ENCODE measurements at regions not wholly inside any gene's neighbourhood (a gene's known extent, or its start where the extent isn't known, plus 50 kb on each side); places are given as distances from the start of the nearest gene placed in this dataset.

DNA sequence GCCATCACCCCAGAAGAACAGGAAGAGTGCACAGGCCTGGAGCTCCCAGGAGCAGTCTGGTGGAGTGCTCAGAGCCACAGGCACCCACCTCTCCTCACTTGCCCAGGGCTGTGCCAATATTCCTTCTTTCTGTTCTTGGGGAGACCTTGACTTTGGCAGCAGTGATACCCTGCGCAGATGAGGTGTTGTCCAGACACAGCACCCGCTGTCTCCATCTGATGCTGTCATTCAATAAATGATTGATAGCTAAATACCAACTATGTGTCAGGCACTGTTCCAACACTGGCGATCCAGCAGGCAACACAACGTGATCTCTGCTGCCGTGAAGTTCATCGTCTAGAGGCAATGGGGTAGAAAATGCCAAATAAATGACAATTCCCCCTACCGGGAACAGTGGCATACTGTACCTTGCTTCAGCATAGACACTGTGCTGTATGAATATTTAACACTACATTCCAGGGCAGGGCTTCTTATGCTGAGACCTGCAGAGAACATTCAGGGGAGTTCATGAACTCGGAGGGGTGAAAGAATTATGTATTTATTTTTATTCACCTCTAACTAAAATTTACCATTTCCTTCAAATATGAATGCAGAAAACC, 320.5 kb upstream of the NCKAP5 start:
- no peaks in the 10 kb centered on the region for H3K79me2 ChIP-seq (ENCODE audit: control insufficient read depth, insufficient read depth, low read length)
- in situ Hi-C loops (cut with MboI), result loop anchor here (25.0 kb wide), 1 partner anchor 524 kb away; no protein-coding TSS in a partner anchor

DNA sequence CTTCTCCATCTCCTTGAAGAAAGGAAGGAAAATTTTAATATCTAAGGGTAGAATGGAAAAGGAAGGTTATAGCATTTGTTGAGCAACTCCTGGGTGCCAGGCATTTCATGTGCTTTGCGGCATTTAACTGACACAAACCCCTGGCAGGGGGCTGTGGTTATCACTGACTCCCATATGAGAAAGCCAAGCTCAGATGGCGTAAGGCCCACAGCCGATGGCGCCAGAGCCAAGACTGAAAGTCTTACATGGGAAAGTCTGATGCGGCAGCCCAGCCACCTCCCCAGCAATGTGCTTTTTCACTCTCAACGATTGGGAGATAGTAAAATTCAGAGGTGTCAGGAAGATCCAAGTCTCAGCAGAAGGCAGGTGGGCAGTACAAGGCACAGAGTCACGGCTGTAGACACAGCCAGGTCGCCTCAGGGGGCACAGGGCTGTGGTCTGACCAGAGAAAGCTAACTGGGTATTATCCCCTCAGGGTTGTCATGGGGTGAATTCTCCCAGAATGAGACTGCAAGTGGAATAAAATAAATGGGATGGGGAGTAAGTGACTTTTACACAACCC, 324.2 kb upstream of the NCKAP5 start:
- no peak for FAIRE-seq
- no peaks in the 10 kb centered on the region for H3K9me1 ChIP-seq (ENCODE audit: control insufficient read depth, insufficient read depth, low read length)
- POLR2A ChIA-PET, result no interaction called here
- in situ Hi-C loops (cut with MboI) (loop anchor here (25.0 kb wide), 1 partner anchor 520 kb away; no protein-coding TSS in a partner anchor), intact Hi-C loops (cut with micrococcal nuclease) (no loop called here)
- no peaks in the 10 kb centered on the region for H3K79me2 ChIP-seq (ENCODE audit: control insufficient read depth, insufficient read depth, low read length)
- no peak overlapping the region for H2AFZ ChIP-seq (ENCODE audit: low read depth, low read length)
- 2% methylated on average over 8 of the region's 8 CpGs for WGBS (ENCODE audit: insufficient coverage, low coverage, missing lambda C conversion rate)
- H3K4me2 ChIP-seq (ENCODE audit: insufficient read depth, low read length), result no peak overlapping the region
- no peak overlapping the region for H3K4me3 ChIP-seq
- H3K27ac ChIP-seq (ENCODE audit: extremely low read depth, low read depth, low read length), result no peak overlapping the region
- H3K9me3 ChIP-seq (replicated peaks; ENCODE audit: control insufficient read depth, insufficient read depth, low read depth, low read length), result no peaks in the 10 kb centered on the region
- no peaks in the 10 kb centered on the region; the same call in 1 of the 2 replicates for H4K20me1 ChIP-seq (replicated peaks; ENCODE audit: control insufficient read depth, insufficient read depth, low read length)
- no peaks in the 10 kb centered on the region for H3K36me3 ChIP-seq (ENCODE audit: control insufficient read depth, insufficient read depth, low read length)
- CTCF ChIA-PET (ENCODE audit: low intra/inter-chr PET ratio), result no interaction called here
- H3K4me1 ChIP-seq (replicated peaks in 1 of 2; ENCODE audit: control insufficient read depth in 2 of 2, insufficient read depth in 2 of 2, low read length in 2 of 2), result no peaks in the 10 kb centered on the region
- no peak overlapping the region for H3K9ac ChIP-seq (ENCODE audit: insufficient read depth in 1 of 2, low read depth in 2 of 2, low read length in 2 of 2)
- peaks cover 1 to 10% of the 10 kb centered on the region in 2 experiments; a peak in 3 of 5 replicates for H3K27me3 ChIP-seq (ENCODE audit: control insufficient read depth in 2 of 2, insufficient read depth in 2 of 2, low read length in 2 of 2)
- no peak for ATAC-seq
- DNase-seq (ENCODE audit: extremely low read depth in 1 of 4, low spot score in 3 of 4), result no peak
- no TSS peak for BruUV-seq (replicated peaks)
- TF ChIP-seq CBX2 (IDR thresholded peaks at IDR 0.05; ENCODE audit: insufficient read depth, low read length, poor library complexity, severe bottlenecking) (no peak), SIN3A (IDR thresholded peaks at IDR 0.05; ENCODE audit: borderline replicate concordance in 2 of 2, control insufficient read depth in 1 of 2, low read depth in 2 of 2, low read length in 2 of 2) (no peak), CEBPG (CRISPR knock-in tag; IDR thresholded peaks at IDR 0.05) (no peak), CEBPG (tag; conservative IDR thresholded peaks at IDR 0.05 in 1 of 2, IDR thresholded peaks at IDR 0.05 in 1 of 2) (no peak), FOXA3 (CRISPR knock-in tag; conservative IDR thresholded peaks at IDR 0.05 in 1 of 2, IDR thresholded peaks at IDR 0.05 in 1 of 2) (no peak), ZNF644 (tag; IDR thresholded peaks at IDR 0.05; ENCODE audit: low read depth) (no peak), ZNF197 (CRISPR knock-in tag; IDR thresholded peaks at IDR 0.05; ENCODE audit: low read depth) (no peak), ZNF583 (CRISPR knock-in tag; IDR thresholded peaks at IDR 0.05) (no peak), NEUROD1 (IDR thresholded peaks at IDR 0.05; ENCODE audit: borderline replicate concordance, low read depth, low read length, partially characterized antibody) (no peak), TAF15 (IDR thresholded peaks at IDR 0.05; ENCODE audit: low read depth, low read length) (no peak)
- TF ChIP-seq, protein P1, sequence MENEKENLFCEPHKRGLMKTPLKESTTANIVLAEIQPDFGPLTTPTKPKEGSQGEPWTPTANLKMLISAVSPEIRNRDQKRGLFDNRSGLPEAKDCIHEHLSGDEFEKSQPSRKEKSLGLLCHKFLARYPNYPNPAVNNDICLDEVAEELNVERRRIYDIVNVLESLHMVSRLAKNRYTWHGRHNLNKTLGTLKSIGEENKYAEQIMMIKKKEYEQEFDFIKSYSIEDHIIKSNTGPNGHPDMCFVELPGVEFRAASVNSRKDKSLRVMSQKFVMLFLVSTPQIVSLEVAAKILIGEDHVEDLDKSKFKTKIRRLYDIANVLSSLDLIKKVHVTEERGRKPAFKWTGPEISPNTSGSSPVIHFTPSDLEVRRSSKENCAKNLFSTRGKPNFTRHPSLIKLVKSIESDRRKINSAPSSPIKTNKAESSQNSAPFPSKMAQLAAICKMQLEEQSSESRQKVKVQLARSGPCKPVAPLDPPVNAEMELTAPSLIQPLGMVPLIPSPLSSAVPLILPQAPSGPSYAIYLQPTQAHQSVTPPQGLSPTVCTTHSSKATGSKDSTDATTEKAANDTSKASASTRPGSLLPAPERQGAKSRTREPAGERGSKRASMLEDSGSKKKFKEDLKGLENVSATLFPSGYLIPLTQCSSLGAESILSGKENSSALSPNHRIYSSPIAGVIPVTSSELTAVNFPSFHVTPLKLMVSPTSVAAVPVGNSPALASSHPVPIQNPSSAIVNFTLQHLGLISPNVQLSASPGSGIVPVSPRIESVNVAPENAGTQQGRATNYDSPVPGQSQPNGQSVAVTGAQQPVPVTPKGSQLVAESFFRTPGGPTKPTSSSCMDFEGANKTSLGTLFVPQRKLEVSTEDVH (IDR thresholded peaks at IDR 0.05; ENCODE audit: low read depth, partially characterized antibody), result no peak

More for the DNA sequence above, 320.5 kb upstream of the NCKAP5 start:
- no peaks in the 10 kb centered on the region; the same call in 1 of the 2 replicates for H4K20me1 ChIP-seq (replicated peaks; ENCODE audit: control insufficient read depth, insufficient read depth, low read length)
- H2AFZ ChIP-seq (ENCODE audit: low read depth, low read length), result no peak overlapping the region
- DNase-seq (ENCODE audit: extremely low read depth in 1 of 4, low spot score in 3 of 4) (no peak), FAIRE-seq (no peak), ATAC-seq (no peak)
- H3K4me3 ChIP-seq, result no peak overlapping the region
- TF ChIP-seq MEIS2 (IDR thresholded peaks at IDR 0.05; ENCODE audit: partially characterized antibody), result peak; percentile 7
- TF ChIP-seq SOX6 (IDR thresholded peaks at IDR 0.05), result no peak
- H3K9me3 ChIP-seq (replicated peaks; ENCODE audit: control insufficient read depth, insufficient read depth, low read depth, low read length), result no peaks in the 10 kb centered on the region
- intact Hi-C loops (cut with micrococcal nuclease), result loop anchor here (10.0 kb wide), 1 partner anchor 186 kb away; no protein-coding TSS in a partner anchor
- no peaks in the 10 kb centered on the region for H3K4me1 ChIP-seq (replicated peaks in 1 of 2; ENCODE audit: control insufficient read depth in 2 of 2, insufficient read depth in 2 of 2, low read length in 2 of 2)
- H3K27me3 ChIP-seq (ENCODE audit: control insufficient read depth in 2 of 2, insufficient read depth in 2 of 2, low read length in 2 of 2), result peaks cover 3 to 6% of the 10 kb centered on the region in 2 experiments; a peak in 3 of 5 replicates
- no TSS peak for BruUV-seq (replicated peaks)
- POLR2A ChIA-PET, result no interaction called here
- H3K36me3 ChIP-seq (ENCODE audit: control insufficient read depth, insufficient read depth, low read length), result no peaks in the 10 kb centered on the region
- no peak overlapping the region for H3K27ac ChIP-seq (ENCODE audit: extremely low read depth, low read depth, low read length)
- CTCF ChIA-PET (ENCODE audit: low intra/inter-chr PET ratio), result no interaction called here
- no peak overlapping the region for H3K4me2 ChIP-seq (ENCODE audit: insufficient read depth, low read length)
- H3K9me1 ChIP-seq (ENCODE audit: control insufficient read depth, insufficient read depth, low read length), result no peaks in the 10 kb centered on the region
- H3K9ac ChIP-seq (ENCODE audit: insufficient read depth in 1 of 2, low read depth in 2 of 2, low read length in 2 of 2), result no peak overlapping the region
- WGBS (ENCODE audit: insufficient coverage, low coverage, missing lambda C conversion rate), result under 1% methylated on average over 8 of the region's 8 CpGs
